ENCODE measurements at regions not wholly inside any gene's neighbourhood (a gene's known extent, or its start where the extent isn't known, plus 50 kb on each side); places are given as distances from the start of the nearest gene placed in this dataset.

GRCh38 chr5:98524773-98525172, 248.7 kb upstream of the RGMB start:
- TF ChIP-seq, protein P1, sequence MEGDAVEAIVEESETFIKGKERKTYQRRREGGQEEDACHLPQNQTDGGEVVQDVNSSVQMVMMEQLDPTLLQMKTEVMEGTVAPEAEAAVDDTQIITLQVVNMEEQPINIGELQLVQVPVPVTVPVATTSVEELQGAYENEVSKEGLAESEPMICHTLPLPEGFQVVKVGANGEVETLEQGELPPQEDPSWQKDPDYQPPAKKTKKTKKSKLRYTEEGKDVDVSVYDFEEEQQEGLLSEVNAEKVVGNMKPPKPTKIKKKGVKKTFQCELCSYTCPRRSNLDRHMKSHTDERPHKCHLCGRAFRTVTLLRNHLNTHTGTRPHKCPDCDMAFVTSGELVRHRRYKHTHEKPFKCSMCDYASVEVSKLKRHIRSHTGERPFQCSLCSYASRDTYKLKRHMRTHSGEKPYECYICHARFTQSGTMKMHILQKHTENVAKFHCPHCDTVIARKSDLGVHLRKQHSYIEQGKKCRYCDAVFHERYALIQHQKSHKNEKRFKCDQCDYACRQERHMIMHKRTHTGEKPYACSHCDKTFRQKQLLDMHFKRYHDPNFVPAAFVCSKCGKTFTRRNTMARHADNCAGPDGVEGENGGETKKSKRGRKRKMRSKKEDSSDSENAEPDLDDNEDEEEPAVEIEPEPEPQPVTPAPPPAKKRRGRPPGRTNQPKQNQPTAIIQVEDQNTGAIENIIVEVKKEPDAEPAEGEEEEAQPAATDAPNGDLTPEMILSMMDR (IDR thresholded peaks at IDR 0.05) = no peak
- TF ChIP-seq POLR2A (IDR thresholded peaks at IDR 0.05) (no peak), POLR2AphosphoS5 (IDR thresholded peaks at IDR 0.05) (no peak)
